Stimulated activated naive CD4-positive, alpha-beta T cell treated with Interleukin-2 at 50 U/mL for 16 hours (primary cell): ENCODE measurements at regions not wholly inside any gene's neighbourhood (a gene's known extent, or its start where the extent isn't known, plus 50 kb on each side); places are given as distances from the start of the nearest gene placed in this dataset.

ENCODE experiments used
- DNase-seq: peaks from one replicate; lab custom pipeline; 2025; lab: John Stamatoyannopoulos, UW

DNA sequence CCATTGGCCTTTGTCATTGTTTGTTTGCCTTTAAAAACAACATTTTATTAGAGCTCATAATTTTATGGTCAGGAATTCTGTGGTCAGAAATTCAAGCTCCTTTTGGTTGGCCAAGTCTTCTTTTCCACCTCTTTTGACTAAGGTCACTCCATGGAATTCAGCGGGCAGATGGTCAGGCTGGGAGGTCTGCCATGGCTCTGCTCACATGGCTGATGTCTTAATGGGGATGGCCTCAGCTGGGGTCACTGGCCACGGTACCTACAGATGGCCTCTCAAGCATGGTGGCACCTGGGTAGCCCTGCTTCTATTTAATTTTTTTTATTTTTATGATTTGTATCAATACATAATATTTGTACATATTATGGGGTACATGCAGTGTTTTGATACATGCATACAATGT is 360.8 kb upstream of the MCTP2 start:
- DNase-seq = no peak

GRCh38 chr15:93866948-93867347 is 364.4 kb upstream of the MCTP2 start:
- no peak for DNase-seq

DNA sequence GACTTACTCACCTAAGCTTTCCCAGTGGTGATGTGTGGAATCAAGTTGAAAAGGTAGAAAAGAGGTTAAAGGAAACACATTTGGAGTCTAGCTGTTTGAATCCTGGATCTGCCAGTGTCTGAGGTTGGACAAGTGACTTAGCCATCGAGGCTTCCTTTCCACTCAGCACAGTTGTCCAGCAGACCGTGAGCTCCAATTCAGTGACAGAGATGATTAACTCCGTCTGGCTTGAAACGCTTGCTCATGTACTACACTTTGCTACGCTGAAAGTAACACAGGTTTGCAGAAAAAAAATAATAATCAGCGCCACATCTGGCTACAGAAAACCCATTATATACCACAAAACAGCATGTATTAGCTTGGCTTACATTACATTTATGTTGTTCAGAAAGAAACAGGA is 364.9 kb upstream of the MCTP2 start:
- DNase-seq = no peak

DNA sequence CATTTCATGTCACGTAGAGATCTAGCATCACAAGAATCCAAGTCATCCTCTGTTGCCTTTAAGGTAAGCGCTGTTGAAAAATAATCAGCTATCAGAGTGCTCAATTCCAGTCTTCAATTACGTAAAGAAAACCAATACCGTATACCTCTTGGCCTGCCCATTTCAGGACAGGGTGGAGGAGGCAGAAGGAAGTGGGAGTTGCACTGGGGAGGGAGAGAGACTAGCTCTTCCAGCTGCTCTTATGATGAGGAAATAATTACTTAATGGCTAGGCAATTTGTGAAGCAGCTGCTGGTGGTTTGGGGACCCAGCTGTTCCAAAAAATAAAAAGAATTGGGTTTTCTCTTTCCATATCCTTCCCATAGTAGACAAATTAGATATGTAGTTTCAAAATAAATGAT is 365.8 kb upstream of the MCTP2 start:
- DNase-seq = no peak

DNA sequence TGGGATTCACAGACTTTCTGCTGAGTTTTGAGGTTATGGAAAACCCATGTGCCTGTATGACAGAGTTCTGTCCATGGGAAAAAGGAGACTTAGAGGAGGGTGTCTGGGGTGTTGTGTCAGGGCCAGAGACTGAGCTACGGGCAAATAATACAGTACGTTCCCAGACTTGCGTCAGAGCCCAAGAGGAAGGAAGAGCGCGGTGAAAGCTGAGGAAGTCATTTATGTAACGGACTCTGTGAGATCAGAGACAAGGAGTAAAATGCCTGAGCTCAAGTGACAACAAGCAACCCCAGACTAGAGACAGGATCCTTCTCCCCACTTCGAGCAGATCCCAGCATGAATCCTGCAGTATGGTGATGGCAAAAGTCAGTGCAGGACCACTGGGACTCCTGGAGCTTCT is 368.6 kb upstream of the MCTP2 start:
- DNase-seq = no peak

- DNase-seq = no peak
These were observed 369.2 kb upstream of the MCTP2 start for GRCh38 chr15:93861956-93862741.

DNA sequence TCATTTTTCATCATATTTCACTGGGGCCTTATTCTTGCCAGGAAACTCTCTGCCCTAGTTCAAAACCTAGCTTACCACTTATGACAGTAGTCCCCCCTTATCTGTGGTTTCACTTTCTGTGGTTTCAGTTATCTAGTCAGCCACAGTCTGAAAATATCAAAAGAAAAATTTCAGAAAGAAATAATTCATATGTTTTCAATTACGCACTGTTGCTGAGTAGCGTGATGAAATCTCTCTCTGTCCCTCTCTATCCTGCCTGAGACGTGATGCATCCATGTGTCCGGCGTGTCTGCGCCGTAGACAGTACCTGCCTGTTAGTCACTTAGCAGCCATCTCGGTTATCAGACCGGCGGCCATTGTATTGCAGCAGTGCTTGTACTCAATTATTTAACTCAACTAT is 369.9 kb upstream of the MCTP2 start:
- DNase-seq = no peak

- DNase-seq = no peak
These were observed 370.7 kb upstream of the MCTP2 start for GRCh38 chr15:93860701-93861100.

DNA sequence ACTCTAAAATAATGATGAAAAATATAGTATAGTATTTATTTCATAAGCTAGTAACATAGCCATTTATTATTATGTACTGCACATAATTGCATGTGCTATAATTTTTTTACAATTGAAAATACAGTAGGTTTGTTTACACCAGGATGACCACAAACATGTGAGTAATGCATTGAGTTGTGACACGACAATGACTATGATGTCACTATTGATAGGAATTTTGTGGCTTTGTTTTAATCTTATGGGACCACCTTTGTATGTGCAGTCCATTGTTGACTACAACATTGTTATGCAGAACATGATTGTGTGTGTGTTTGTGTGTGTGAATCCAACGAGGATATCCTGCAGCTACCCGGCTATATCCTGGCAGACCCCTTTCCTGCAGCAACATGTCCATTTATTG is 372.2 kb upstream of the MCTP2 start:
- DNase-seq = no peak

GRCh38 chr15:93855181-93855826 is 376.1 kb upstream of the MCTP2 start:
- no peak for DNase-seq

DNA sequence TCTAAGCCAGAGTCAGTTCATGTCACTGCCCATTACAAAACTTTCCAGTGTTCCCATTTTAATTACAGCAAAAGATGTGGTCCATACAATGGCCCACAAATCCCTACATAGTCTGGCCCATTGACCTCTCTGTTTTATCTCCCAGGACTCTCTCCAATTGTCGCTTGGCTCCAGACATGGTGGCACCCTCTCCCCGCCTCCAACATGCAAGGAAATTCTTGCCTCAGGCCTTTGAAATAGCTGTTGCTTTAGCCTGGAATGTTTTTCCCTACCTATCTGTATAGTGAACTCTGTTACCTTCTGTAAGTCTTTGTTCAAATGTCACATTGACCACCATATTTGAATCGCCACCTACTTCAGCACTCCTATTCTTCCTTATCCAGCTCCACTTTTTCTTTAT is 377.3 kb upstream of the MCTP2 start:
- DNase-seq = no peak

DNA sequence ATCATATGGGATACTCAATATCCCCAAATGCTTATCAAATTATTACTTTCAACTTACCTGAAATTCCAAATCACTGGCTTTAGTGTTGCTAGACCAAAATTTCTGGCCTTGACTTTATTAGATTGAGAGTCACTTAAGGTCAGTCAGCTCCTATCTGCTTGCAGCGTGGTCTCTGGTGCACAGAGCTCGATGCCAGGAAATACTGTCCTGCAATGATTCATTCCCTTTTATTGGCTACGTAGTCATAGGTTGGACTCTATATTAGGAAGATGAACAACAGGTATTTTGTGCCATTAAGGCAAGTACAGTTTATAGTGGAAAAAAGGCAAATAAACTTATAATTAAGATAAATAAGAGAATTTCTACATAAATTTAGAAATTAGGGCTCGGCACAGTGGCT is 378.6 kb upstream of the MCTP2 start:
- no peak for DNase-seq

- no peak for DNase-seq
These were observed 382.9 kb upstream of the MCTP2 start for GRCh38 chr15:93848490-93848889.

- no peak for DNase-seq
These were observed 383.3 kb upstream of the MCTP2 start for GRCh38 chr15:93848076-93848475.

DNA sequence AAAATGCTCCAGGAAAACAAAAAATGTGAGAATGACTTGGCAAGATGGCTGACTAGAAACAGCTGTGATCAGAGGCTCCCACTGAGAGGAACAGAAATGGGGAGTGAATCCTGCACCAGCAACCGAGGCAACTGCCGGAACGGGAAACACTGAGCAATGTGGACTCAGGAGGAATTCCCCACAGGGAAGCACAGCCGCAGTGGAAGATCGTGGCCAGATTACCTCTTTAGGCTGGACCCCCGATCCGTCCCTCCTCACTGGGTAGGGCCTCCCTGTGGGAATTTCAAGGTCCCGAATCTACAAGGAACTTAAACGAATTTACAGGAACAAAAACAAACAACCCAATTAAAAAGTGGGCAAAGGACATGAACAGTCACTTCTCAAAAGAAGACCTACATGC is 385.2 kb upstream of the MCTP2 start:
- no peak for DNase-seq

GRCh38 chr15:93837450-93837849 is 393.9 kb upstream of the MCTP2 start:
- DNase-seq = no peak

DNA sequence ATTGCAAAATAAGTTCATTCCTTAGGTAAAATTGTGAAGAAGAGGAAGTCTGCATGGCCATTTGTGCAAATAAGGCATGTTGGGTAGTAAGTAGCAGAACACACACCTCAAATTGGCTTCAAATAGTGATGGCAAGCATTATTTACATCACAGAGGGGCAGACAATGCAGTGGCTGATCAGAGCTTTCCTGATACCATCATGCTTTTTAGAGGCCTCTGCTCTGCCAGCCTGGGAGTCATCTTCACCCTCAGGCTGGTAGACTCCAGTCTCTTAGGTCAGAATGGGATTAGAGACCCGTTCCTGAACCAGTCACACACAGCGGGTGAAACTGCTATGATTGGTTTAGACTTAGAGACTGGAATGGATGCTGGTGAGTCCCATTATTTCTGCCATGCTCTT is 396.0 kb upstream of the MCTP2 start:
- no peak for DNase-seq

- no peak for DNase-seq
These were observed 399.7 kb upstream of the MCTP2 start for GRCh38 chr15:93831641-93832040.

- DNase-seq = no peak
These were observed 400.9 kb upstream of the MCTP2 start for GRCh38 chr15:93830221-93831080.

- DNase-seq = no peak
These were observed 402.1 kb upstream of the MCTP2 start for GRCh38 chr15:93829115-93829870.

DNA sequence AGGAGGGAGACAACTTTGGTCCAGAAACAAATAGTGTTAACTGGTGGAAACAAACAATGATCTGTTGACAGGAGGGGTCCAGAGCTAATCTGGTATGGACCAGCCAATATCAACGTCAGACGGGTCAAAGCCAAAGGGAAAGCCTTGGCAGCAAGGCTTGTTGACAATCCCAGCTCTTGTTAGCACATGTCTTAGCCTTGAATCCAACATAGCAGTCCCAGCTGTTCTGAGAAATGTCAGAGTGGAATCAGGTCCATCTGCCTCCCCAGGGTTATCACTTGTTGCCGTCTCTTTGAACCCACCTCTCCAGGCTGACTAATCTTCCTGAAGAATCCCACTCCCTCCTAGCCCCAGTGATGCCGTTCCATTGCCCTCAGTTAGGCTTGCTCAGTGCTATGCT is 404.6 kb upstream of the MCTP2 start:
- DNase-seq = no peak

GRCh38 chr15:93826293-93826692 is 405.1 kb upstream of the MCTP2 start:
- DNase-seq = no peak
